Cardiac fibroblast (primary cell): ENCODE measurements at regions not wholly inside any gene's neighbourhood (a gene's known extent, or its start where the extent isn't known, plus 50 kb on each side); places are given as distances from the start of the nearest gene placed in this dataset.

ENCODE experiments used
- DNase-seq, 2 donors: peaks; one replicate each; pipeline versions ENCODE4 v3.0.0 to v3.0.0-alpha.2; 2010; ENCODE audit warnings: low read depth in 2 of 2
- H3K4me3 ChIP-seq, 2 donors: replicated peaks in 1 of 2; 1 replicate in 1 of 2; 2 replicates in 1 of 2; pipeline ENCODE4 v1.5.1; 2011; ENCODE audit warnings: low read depth in 2 of 2, low read length in 2 of 2, mild to moderate bottlenecking in 2 of 2, moderate library complexity in 1 of 2
- TF ChIP-seq, protein P1 (sequence below): IDR thresholded peaks from one replicate; pipeline ENCODE4 v1.5.1; 2011; ENCODE audit warnings: low read depth, mild to moderate bottlenecking, low read length, inconsistent platforms

GRCh38 chr14:99065551-99065950 lies 206.4 kb downstream of the BCL11B start:
- TF ChIP-seq, protein P1, sequence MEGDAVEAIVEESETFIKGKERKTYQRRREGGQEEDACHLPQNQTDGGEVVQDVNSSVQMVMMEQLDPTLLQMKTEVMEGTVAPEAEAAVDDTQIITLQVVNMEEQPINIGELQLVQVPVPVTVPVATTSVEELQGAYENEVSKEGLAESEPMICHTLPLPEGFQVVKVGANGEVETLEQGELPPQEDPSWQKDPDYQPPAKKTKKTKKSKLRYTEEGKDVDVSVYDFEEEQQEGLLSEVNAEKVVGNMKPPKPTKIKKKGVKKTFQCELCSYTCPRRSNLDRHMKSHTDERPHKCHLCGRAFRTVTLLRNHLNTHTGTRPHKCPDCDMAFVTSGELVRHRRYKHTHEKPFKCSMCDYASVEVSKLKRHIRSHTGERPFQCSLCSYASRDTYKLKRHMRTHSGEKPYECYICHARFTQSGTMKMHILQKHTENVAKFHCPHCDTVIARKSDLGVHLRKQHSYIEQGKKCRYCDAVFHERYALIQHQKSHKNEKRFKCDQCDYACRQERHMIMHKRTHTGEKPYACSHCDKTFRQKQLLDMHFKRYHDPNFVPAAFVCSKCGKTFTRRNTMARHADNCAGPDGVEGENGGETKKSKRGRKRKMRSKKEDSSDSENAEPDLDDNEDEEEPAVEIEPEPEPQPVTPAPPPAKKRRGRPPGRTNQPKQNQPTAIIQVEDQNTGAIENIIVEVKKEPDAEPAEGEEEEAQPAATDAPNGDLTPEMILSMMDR, result no peak
- no peak overlapping the region for H3K4me3 ChIP-seq
- no peak for DNase-seq

GRCh38 chr14:99066378-99066777 lies 205.6 kb downstream of the BCL11B start:
- TF ChIP-seq, protein P1, result no peak
- no peak for DNase-seq
- no peak overlapping the region for H3K4me3 ChIP-seq

GRCh38 chr14:99067141-99067920 lies 204.7 kb downstream of the BCL11B start:
- H3K4me3 ChIP-seq, result no peak overlapping the region
- no peak for DNase-seq
- TF ChIP-seq, protein P1, result no peak

DNA sequence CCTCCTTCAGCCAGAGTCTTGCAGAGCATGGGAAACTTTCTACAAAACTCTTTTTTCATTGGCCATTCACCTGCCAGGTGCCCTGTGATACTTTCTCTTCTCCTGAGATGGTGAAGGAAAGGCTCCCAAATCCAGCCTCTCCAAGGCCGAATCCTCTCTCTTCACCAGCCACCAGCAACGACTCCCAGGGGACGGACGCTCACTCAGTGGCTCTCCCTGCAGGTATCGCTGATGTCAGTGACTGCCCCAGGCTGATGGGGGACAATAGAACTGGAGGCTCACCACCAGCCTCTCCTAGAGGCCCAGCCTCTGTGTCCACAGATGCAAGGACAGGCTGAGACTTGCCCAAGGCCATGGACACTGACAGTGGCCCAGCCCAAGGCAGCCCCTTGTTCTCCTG lies 204.1 kb downstream of the BCL11B start:
- TF ChIP-seq, protein P1, result no peak
- no peak overlapping the region for H3K4me3 ChIP-seq
- no peak for DNase-seq

GRCh38 chr14:99069946-99070345 lies 202.1 kb downstream of the BCL11B start:
- H3K4me3 ChIP-seq, result no peak overlapping the region
- DNase-seq, result no peak
- TF ChIP-seq, protein P1, result no peak

DNA sequence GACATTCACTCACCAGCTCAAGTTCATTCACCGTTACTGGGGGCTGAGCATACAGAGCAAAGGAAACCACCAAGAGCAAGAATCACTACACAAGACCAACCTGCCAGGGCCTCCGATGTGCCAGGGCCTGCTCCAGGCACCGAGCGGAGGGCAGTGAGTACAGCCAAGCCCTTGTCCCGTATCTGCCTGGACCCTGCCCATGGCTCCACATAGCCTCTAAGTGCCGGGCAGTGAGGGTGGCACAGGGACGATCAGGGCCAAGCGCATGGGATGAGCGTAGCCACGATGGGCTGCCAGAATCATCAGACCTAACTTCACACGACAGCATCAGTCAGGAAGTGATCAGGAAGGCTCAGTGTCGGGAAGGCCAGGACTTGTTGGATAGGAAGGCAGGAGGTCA lies 199.6 kb downstream of the BCL11B start:
- DNase-seq, result no peak
- no peak overlapping the region for H3K4me3 ChIP-seq

More for the DNA sequence above, 199.6 kb downstream of the BCL11B start:
- TF ChIP-seq, protein P1, result no peak
